HEK293 (cell line): ENCODE measurements at regions not wholly inside any gene's neighbourhood (a gene's known extent, or its start where the extent isn't known, plus 50 kb on each side); places are given as distances from the start of the nearest gene placed in this dataset.

Experiments
- CTCF ChIA-PET: fragments of 350-600 bp; formaldehyde crosslinking; extraction: SDS; loops from one replicate; lab custom pipeline; 2021; ENCODE audit warnings: antibody characterized with exemption; lab: Yijun Ruan, JAX
- POLR2A ChIA-PET: fragments of 300-600 bp; formaldehyde crosslinking; extraction: SDS; loops from one replicate; lab custom pipeline; 2020; ENCODE audit warnings: antibody characterized with exemption, inconsistent platforms; lab: Yijun Ruan, JAX
- H3K27ac ChIP-seq: fragments of 200-500 bp; sonication (Bioruptor generic); 2 replicates; pipeline ENCODE4 v1.5.1; 2014; ENCODE audit warnings: low read depth, low read length, control low read depth, inconsistent platforms; ENCODE audit errors: extremely low read depth
- H3K36me3 ChIP-seq, 2 experiments: fragments of 200-500 bp in 1 of 2; sonication (Bioruptor generic) in 1 of 2; 1 replicate in 1 of 2; 2 replicates in 1 of 2; pipeline ENCODE4 v1.5.1; 2014 to 2017; ENCODE audit warnings: inconsistent platforms in 2 of 2, low read length in 2 of 2; ENCODE audit not compliant: control insufficient read depth in 2 of 2, insufficient read depth in 1 of 2
- H3K4me1 ChIP-seq: fragments of 200-500 bp; sonication (Bioruptor generic); 2 replicates; pipeline ENCODE4 v1.5.1; 2014; ENCODE audit warnings: mild to moderate bottlenecking, low read length, inconsistent platforms; ENCODE audit not compliant: control insufficient read depth, insufficient read depth
- H3K4me3 ChIP-seq: 2 replicates; pipeline ENCODE4 v1.5.1; 2011; ENCODE audit warnings: low read depth, mild to moderate bottlenecking, control low read depth, low read length, moderate library complexity
- H3K9me3 ChIP-seq: fragments of 200-500 bp; sonication (Bioruptor generic); 2 replicates; pipeline ENCODE4 v1.5.1; 2014; ENCODE audit warnings: low read depth, low read length, inconsistent platforms; ENCODE audit not compliant: control insufficient read depth, insufficient read depth
- FEZF1 ChIP-seq: fragments of 450-650 bp; formaldehyde crosslinking; IDR thresholded peaks from 2 replicates; pipeline ENCODE4 v1.5.1; 2016; ENCODE audit warnings: missing biosample characterization, missing genetic modification characterization
- KLF7 ChIP-seq: fragments of 450-650 bp; formaldehyde crosslinking; IDR thresholded peaks from 2 replicates; pipeline ENCODE4 v1.5.1; 2016; ENCODE audit warnings: missing biosample characterization, missing genetic modification characterization, borderline replicate concordance
- OVOL3 ChIP-seq: fragments of 450-650 bp; formaldehyde crosslinking; IDR thresholded peaks from 2 replicates; pipeline ENCODE4 v1.5.1; 2016; ENCODE audit warnings: missing biosample characterization, missing genetic modification characterization
- RBAK ChIP-seq: fragments of 450-650 bp; formaldehyde crosslinking; IDR thresholded peaks from 2 replicates; pipeline ENCODE4 v1.5.1; 2016; ENCODE audit warnings: missing biosample characterization, missing genetic modification characterization
- SALL2 ChIP-seq: fragments of 450-650 bp; formaldehyde crosslinking; IDR thresholded peaks from 2 replicates; pipeline ENCODE4 v1.5.0; 2017; ENCODE audit warnings: missing biosample characterization, mild to moderate bottlenecking, missing genetic modification characterization, borderline replicate concordance
- TRIM28 ChIP-seq: IDR thresholded peaks from 2 replicates; pipeline ENCODE4 v1.6.1; 2011; ENCODE audit warnings: low read length, control low read depth, borderline replicate concordance
- ZNF10 ChIP-seq: fragments of 450-650 bp; formaldehyde crosslinking; IDR thresholded peaks from 2 replicates; pipeline ENCODE4 v1.5.1; 2017; ENCODE audit warnings: missing biosample characterization, missing genetic modification characterization
- ZNF157 ChIP-seq: fragments of 450-650 bp; formaldehyde crosslinking; IDR thresholded peaks from 2 replicates; pipeline ENCODE4 v1.5.1; 2016; ENCODE audit warnings: missing biosample characterization, missing genetic modification characterization
- ZNF16 ChIP-seq: fragments of 450-650 bp; formaldehyde crosslinking; IDR thresholded peaks from 2 replicates; pipeline ENCODE4 v1.5.1; 2016; ENCODE audit warnings: low read depth, missing biosample characterization, missing genetic modification characterization
- ZNF184 ChIP-seq: fragments of 450-650 bp; IDR thresholded peaks from 2 replicates; pipeline ENCODE4 v1.5.1; 2018; ENCODE audit warnings: missing biosample characterization, mild to moderate bottlenecking, missing genetic modification characterization
- ZNF23 ChIP-seq: fragments of 450-650 bp; formaldehyde crosslinking; IDR thresholded peaks from 2 replicates; pipeline ENCODE4 v1.5.1; 2016; ENCODE audit warnings: missing biosample characterization, missing genetic modification characterization, borderline replicate concordance
- ZNF239 ChIP-seq: fragments of 450-650 bp; formaldehyde crosslinking; IDR thresholded peaks from 2 replicates; pipeline ENCODE4 v1.5.1; 2016; ENCODE audit warnings: missing biosample characterization, missing genetic modification characterization
- ZNF248 ChIP-seq: fragments of 450-650 bp; formaldehyde crosslinking; IDR thresholded peaks from 2 replicates; pipeline ENCODE4 v1.5.1; 2017; ENCODE audit warnings: missing biosample characterization, missing genetic modification characterization
- ZNF302 ChIP-seq: fragments of 450-650 bp; formaldehyde crosslinking; IDR thresholded peaks from 2 replicates; pipeline ENCODE4 v1.5.1; 2016; ENCODE audit warnings: missing biosample characterization, missing genetic modification characterization, low read depth
- ZNF341 ChIP-seq: fragments of 450-650 bp; formaldehyde crosslinking; IDR thresholded peaks from 2 replicates; pipeline ENCODE4; 2016; ENCODE audit warnings: low read depth, missing biosample characterization, missing genetic modification characterization
- ZNF423 ChIP-seq: fragments of 450-650 bp; formaldehyde crosslinking; IDR thresholded peaks from 2 replicates; pipeline ENCODE4 v1.5.1; 2016; ENCODE audit warnings: missing biosample characterization, missing genetic modification characterization
- ZNF514 ChIP-seq: fragments of 450-650 bp; formaldehyde crosslinking; IDR thresholded peaks from 2 replicates; pipeline ENCODE4 v1.5.1; 2016; ENCODE audit warnings: missing biosample characterization, missing genetic modification characterization
- ZNF561 ChIP-seq: fragments of 450-650 bp; IDR thresholded peaks from 2 replicates; pipeline ENCODE4 v1.5.1; 2018; ENCODE audit warnings: missing biosample characterization, missing genetic modification characterization, borderline replicate concordance
- ZSCAN16 ChIP-seq: fragments of 450-650 bp; formaldehyde crosslinking; IDR thresholded peaks from 2 replicates; pipeline ENCODE4 v1.5.1; 2016; ENCODE audit warnings: missing biosample characterization, missing genetic modification characterization
- TF ChIP-seq, protein P1 (sequence below): fragments of 450-650 bp; formaldehyde crosslinking; IDR thresholded peaks from 2 replicates; pipeline ENCODE4 v1.5.1; 2016; ENCODE audit warnings: missing biosample characterization, missing genetic modification characterization
- TF ChIP-seq, protein P2 (sequence below): fragments of 450-650 bp; formaldehyde crosslinking; IDR thresholded peaks from 2 replicates; pipeline ENCODE4 v1.5.1; 2016; ENCODE audit warnings: missing biosample characterization, missing genetic modification characterization
- TF ChIP-seq, protein P3 (sequence below): fragments of 450-650 bp; formaldehyde crosslinking; IDR thresholded peaks from 2 replicates; pipeline ENCODE4 v1.5.1; 2016; ENCODE audit warnings: missing biosample characterization, missing genetic modification characterization
- TF ChIP-seq, protein P4 (sequence below): fragments of 450-650 bp; formaldehyde crosslinking; IDR thresholded peaks from 2 replicates; pipeline ENCODE4 v1.5.1; 2017; ENCODE audit warnings: missing biosample characterization, missing genetic modification characterization
- TF ChIP-seq, protein P5 (sequence below): fragments of 450-650 bp; formaldehyde crosslinking; IDR thresholded peaks from 2 replicates; pipeline ENCODE4 v1.5.1; 2017; ENCODE audit warnings: missing biosample characterization, missing genetic modification characterization

DNA sequence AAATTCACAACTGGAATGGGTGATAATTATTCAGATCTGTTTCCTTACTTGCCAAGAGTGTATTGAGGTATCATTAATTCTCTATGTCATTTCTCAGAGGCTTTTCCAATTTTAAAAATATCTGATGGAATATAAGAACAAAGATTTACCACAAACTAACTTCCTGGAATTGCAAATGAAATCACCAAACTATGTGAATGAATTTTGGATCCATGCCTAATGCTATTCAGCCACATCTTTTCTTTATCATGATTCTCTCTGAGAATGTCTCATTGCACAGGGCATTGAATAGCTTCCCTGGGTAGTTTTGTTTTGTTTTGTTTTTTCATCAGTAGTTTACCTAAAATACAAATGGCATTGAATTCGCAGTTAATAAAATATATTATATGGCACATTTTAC, 146.9 kb upstream of the FBN2 start:
- H3K36me3 ChIP-seq = no peaks in the 10 kb centered on the region
- no peaks in the 10 kb centered on the region for H3K4me1 ChIP-seq
- POLR2A ChIA-PET = no interaction called here
- H3K4me3 ChIP-seq = no peak overlapping the region
- H3K9me3 ChIP-seq = no peaks in the 10 kb centered on the region
- no peak for TF ChIP-seq TRIM28
- no peak for TF ChIP-seq OVOL3 (tag by site-specific recombination)
- TF ChIP-seq ZNF302 (tag by site-specific recombination) = no peak
- no peak for TF ChIP-seq KLF7 (tag by site-specific recombination)
- no peak for TF ChIP-seq ZNF184 (tag by site-specific recombination)
- TF ChIP-seq ZNF514 (tag by site-specific recombination) = no peak
- TF ChIP-seq ZNF23 (tag by site-specific recombination) = no peak
- TF ChIP-seq, protein P1, sequence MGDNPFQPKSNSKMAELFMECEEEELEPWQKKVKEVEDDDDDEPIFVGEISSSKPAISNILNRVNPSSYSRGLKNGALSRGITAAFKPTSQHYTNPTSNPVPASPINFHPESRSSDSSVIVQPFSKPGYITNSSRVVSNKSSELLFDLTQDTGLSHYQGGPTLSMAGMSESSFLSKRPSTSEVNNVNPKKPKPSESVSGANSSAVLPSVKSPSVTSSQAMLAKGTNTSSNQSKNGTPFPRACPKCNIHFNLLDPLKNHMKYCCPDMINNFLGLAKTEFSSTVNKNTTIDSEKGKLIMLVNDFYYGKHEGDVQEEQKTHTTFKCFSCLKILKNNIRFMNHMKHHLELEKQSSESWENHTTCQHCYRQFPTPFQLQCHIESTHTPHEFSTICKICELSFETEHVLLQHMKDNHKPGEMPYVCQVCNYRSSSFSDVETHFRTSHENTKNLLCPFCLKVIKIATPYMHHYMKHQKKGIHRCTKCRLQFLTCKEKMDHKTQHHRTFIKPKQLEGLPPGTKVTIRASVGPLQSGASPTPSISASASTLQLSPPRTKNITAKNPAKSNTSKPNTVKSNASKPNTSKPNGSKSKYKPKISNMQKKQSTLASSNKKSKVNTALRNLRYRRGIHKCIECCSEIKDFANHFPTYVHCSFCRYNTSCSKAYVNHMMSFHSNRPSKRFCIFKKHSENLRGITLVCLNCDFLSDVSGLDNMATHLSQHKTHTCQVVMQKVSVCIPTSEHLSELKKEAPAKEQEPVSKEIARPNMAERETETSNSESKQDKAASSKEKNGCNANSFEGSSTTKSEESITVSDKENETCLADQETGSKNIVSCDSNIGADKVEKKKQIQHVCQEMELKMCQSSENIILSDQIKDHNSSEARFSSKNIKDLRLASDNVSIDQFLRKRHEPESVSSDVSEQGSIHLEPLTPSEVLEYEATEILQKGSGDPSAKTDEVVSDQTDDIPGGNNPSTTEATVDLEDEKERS (tag by site-specific recombination) = no peak
- TF ChIP-seq ZNF423 (tag by site-specific recombination) = no peak
- TF ChIP-seq ZNF157 (tag by site-specific recombination) = no peak
- no peak for TF ChIP-seq SALL2 (tag by site-specific recombination)
- no peak for TF ChIP-seq ZSCAN16
- TF ChIP-seq ZNF248 (tag by site-specific recombination) = no peak
- no peak for TF ChIP-seq ZNF239
- no peak for TF ChIP-seq ZNF341 (tag by site-specific recombination)
- TF ChIP-seq, protein P2, sequence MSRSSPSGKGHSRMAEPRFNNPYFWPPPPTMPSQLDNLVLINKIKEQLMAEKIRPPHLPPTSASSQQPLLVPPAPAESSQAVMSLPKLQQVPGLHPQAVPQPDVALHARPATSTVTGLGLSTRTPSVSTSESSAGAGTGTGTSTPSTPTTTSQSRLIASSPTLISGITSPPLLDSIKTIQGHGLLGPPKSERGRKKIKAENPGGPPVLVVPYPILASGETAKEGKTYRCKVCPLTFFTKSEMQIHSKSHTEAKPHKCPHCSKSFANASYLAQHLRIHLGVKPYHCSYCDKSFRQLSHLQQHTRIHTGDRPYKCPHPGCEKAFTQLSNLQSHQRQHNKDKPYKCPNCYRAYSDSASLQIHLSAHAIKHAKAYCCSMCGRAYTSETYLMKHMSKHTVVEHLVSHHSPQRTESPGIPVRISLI (tag by site-specific recombination) = no peak
- TF ChIP-seq FEZF1 (tag by site-specific recombination) = no peak
- CTCF ChIA-PET = no interaction called here
- no peak overlapping the region for H3K27ac ChIP-seq

DNA sequence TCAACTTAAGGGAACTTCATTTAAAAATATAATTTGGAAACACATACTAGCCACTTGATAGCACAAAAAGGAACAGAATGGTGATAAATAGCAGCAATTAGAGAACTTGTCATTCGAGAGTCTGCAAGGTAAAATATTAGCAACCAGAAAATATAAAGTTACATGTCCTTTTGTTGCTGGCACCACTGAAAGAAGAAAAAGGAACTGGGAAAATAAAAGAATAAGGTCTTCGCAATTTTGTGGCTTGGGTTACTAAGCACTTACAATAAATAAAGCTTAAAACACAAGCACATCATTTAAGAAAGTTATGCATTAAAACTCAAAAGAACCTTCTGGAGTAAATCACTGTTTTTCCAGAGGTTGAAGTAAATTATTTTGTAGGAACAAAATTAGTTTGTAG, 149.9 kb upstream of the FBN2 start:
- CTCF ChIA-PET = interaction anchor here (0.6 to 1.7 kb wide), 2 partner anchors 13 to 846 kb away, joined by 3 to 5 read pairs; no protein-coding TSS in a partner anchor

DNA sequence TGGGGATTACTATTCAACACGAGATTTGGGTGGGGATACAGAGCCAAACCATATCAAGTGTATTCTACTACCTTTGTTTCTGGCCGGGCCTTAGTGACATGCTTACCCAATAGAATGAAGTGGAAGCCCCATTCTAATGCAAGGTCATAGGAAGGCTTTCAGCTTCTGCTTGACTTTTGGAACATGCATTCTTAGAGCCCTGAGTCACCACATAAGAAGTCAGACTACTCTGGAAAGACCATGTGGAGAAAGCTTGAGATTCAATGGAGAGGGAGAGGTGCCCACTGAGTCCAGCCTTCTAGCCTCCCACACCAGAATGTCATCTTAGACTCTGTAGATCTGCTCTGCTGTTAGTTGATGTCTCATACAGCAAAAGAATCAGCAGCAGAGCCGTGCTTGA, 155.7 kb upstream of the FBN2 start:
- TF ChIP-seq ZNF561 (tag by site-specific recombination) (no peak), ZNF16 (tag by site-specific recombination) (no peak), RBAK (no peak), ZNF10 (tag by site-specific recombination) (no peak)
- TF ChIP-seq, protein P3, sequence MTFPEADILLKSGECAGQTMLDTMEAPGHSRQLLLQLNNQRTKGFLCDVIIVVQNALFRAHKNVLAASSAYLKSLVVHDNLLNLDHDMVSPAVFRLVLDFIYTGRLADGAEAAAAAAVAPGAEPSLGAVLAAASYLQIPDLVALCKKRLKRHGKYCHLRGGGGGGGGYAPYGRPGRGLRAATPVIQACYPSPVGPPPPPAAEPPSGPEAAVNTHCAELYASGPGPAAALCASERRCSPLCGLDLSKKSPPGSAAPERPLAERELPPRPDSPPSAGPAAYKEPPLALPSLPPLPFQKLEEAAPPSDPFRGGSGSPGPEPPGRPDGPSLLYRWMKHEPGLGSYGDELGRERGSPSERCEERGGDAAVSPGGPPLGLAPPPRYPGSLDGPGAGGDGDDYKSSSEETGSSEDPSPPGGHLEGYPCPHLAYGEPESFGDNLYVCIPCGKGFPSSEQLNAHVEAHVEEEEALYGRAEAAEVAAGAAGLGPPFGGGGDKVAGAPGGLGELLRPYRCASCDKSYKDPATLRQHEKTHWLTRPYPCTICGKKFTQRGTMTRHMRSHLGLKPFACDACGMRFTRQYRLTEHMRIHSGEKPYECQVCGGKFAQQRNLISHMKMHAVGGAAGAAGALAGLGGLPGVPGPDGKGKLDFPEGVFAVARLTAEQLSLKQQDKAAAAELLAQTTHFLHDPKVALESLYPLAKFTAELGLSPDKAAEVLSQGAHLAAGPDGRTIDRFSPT (tag by site-specific recombination) = no peak
- TF ChIP-seq, protein P4, sequence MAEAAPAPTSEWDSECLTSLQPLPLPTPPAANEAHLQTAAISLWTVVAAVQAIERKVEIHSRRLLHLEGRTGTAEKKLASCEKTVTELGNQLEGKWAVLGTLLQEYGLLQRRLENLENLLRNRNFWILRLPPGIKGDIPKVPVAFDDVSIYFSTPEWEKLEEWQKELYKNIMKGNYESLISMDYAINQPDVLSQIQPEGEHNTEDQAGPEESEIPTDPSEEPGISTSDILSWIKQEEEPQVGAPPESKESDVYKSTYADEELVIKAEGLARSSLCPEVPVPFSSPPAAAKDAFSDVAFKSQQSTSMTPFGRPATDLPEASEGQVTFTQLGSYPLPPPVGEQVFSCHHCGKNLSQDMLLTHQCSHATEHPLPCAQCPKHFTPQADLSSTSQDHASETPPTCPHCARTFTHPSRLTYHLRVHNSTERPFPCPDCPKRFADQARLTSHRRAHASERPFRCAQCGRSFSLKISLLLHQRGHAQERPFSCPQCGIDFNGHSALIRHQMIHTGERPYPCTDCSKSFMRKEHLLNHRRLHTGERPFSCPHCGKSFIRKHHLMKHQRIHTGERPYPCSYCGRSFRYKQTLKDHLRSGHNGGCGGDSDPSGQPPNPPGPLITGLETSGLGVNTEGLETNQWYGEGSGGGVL (tag by site-specific recombination) = no peak
- no peaks in the 10 kb centered on the region for H3K4me1 ChIP-seq
- no peaks in the 10 kb centered on the region for H3K9me3 ChIP-seq
- ChIA-PET POLR2A (no interaction called here), CTCF (interaction anchor here (1.4 kb wide), 1 partner anchor 11 kb away, joined by 3 read pairs; no protein-coding TSS in a partner anchor)
- H3K27ac ChIP-seq = no peak overlapping the region
- no peak overlapping the region for H3K4me3 ChIP-seq
- no peaks in the 10 kb centered on the region for H3K36me3 ChIP-seq

More for the DNA sequence above, 149.9 kb upstream of the FBN2 start:
- H3K4me3 ChIP-seq = no peak overlapping the region
- TF ChIP-seq, protein P5, sequence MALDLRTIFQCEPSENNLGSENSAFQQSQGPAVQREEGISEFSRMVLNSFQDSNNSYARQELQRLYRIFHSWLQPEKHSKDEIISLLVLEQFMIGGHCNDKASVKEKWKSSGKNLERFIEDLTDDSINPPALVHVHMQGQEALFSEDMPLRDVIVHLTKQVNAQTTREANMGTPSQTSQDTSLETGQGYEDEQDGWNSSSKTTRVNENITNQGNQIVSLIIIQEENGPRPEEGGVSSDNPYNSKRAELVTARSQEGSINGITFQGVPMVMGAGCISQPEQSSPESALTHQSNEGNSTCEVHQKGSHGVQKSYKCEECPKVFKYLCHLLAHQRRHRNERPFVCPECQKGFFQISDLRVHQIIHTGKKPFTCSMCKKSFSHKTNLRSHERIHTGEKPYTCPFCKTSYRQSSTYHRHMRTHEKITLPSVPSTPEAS (tag by site-specific recombination) = no peak
- H3K36me3 ChIP-seq = no peaks in the 10 kb centered on the region
- H3K4me1 ChIP-seq = no peaks in the 10 kb centered on the region
- no peaks in the 10 kb centered on the region for H3K9me3 ChIP-seq
- H3K27ac ChIP-seq = no peak overlapping the region
- POLR2A ChIA-PET = no interaction called here
